ENCODE measurements at regions not wholly inside any gene's neighbourhood (a gene's known extent, or its start where the extent isn't known, plus 50 kb on each side); places are given as distances from the start of the nearest gene placed in this dataset.
"Not testable (repeated sequence)": the region's sequence is repeated elsewhere in the genome, so short reads cannot be mapped to it uniquely, and the experiment has no call there.

DNA sequence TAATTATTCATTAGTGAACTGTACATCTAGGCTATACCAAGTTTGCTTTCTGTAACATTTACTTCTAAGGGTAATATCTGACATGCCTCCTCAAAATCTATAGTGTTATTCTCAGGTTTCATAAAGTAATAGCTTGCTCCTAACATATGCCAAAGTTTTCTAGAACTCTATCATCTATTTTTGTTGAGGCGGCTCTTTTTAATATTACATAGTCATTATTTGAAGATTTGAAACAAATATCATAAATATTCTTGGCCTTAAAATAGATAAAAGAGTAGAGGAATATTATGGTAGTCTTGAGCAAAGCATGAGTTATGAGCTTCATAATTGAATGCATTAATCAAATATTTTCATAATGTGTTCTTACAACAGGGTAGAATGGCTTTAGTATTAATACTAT is 327.2 kb upstream of the KCND2 start:
- H3K9me3 ChIP-seq (ENCODE audit: control insufficient read depth, insufficient read depth, low read length): no peaks in the 10 kb centered on the region
- no peaks in the 10 kb centered on the region for H3K9me2 ChIP-seq (replicated peaks; ENCODE audit: control insufficient read depth, low read length)
- no peak overlapping the region for H3K4me3 ChIP-seq (ENCODE audit: low read length)
- no peak overlapping the region for H3K4me2 ChIP-seq (ENCODE audit: low read length)
- no peaks in the 10 kb centered on the region for H3K36me3 ChIP-seq (ENCODE audit: control insufficient read depth, low read length)
- no peaks in the 10 kb centered on the region for H3K4me1 ChIP-seq (ENCODE audit: control insufficient read depth, low read length)
- no peaks in the 10 kb centered on the region for H3K27me3 ChIP-seq (ENCODE audit: control insufficient read depth, low read length)
- TF ChIP-seq, protein P1, sequence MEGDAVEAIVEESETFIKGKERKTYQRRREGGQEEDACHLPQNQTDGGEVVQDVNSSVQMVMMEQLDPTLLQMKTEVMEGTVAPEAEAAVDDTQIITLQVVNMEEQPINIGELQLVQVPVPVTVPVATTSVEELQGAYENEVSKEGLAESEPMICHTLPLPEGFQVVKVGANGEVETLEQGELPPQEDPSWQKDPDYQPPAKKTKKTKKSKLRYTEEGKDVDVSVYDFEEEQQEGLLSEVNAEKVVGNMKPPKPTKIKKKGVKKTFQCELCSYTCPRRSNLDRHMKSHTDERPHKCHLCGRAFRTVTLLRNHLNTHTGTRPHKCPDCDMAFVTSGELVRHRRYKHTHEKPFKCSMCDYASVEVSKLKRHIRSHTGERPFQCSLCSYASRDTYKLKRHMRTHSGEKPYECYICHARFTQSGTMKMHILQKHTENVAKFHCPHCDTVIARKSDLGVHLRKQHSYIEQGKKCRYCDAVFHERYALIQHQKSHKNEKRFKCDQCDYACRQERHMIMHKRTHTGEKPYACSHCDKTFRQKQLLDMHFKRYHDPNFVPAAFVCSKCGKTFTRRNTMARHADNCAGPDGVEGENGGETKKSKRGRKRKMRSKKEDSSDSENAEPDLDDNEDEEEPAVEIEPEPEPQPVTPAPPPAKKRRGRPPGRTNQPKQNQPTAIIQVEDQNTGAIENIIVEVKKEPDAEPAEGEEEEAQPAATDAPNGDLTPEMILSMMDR (IDR thresholded peaks at IDR 0.05; ENCODE audit: low read depth, low read length, poor library complexity, severe bottlenecking): no peak
- TF ChIP-seq EZH2phosphoT487 (IDR thresholded peaks at IDR 0.05; ENCODE audit: borderline replicate concordance, low read length): no peak
- H3K27ac ChIP-seq (ENCODE audit: low read depth, low read length): no peak overlapping the region
- H4K20me1 ChIP-seq (ENCODE audit: control insufficient read depth, insufficient read depth, low read depth, low read length): no peaks in the 10 kb centered on the region
- no peaks in the 10 kb centered on the region for H3F3A ChIP-seq (ENCODE audit: control insufficient read depth, insufficient read depth)
- no peaks in the 10 kb centered on the region for H3K79me2 ChIP-seq (ENCODE audit: control insufficient read depth, low read length)

DNA sequence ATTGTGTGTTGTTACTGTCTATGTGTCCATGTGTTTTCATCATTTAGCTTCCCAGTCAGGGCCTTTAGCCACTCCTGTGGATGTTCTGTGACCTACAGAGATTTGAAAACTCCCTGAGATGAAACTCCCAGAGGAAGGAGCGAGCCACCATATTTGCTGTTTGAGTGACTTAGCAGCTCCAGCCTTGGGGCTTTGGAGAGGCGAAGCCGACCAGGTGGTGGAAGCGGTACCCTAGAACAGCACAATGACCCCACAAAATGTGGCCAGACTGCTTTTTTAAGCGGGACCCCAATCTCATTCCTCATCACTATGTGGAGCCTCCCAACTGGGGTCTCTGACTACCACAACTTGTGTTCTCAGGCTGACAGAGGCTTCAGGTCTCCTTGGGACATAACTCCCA is 323.9 kb upstream of the KCND2 start:
- H3F3A ChIP-seq (ENCODE audit: control insufficient read depth, insufficient read depth): no peaks in the 10 kb centered on the region
- H3K27me3 ChIP-seq (ENCODE audit: control insufficient read depth, low read length): no peaks in the 10 kb centered on the region
- H3K27ac ChIP-seq (ENCODE audit: low read depth, low read length): no peak overlapping the region
- no peaks in the 10 kb centered on the region for H3K9me2 ChIP-seq (replicated peaks; ENCODE audit: control insufficient read depth, low read length)
- no peak overlapping the region for H3K4me2 ChIP-seq (ENCODE audit: low read length)
- H3K36me3 ChIP-seq (ENCODE audit: control insufficient read depth, low read length): no peaks in the 10 kb centered on the region
- no peaks in the 10 kb centered on the region for H3K4me1 ChIP-seq (ENCODE audit: control insufficient read depth, low read length)
- H3K9me3 ChIP-seq (ENCODE audit: control insufficient read depth, insufficient read depth, low read length): no peaks in the 10 kb centered on the region
- H3K4me3 ChIP-seq (ENCODE audit: low read length): no peak overlapping the region
- no peaks in the 10 kb centered on the region for H3K79me2 ChIP-seq (ENCODE audit: control insufficient read depth, low read length)
- no peaks in the 10 kb centered on the region for H4K20me1 ChIP-seq (ENCODE audit: control insufficient read depth, insufficient read depth, low read depth, low read length)
- TF ChIP-seq, protein P1 (IDR thresholded peaks at IDR 0.05; ENCODE audit: low read depth, low read length, poor library complexity, severe bottlenecking): no peak
- TF ChIP-seq EZH2phosphoT487 (IDR thresholded peaks at IDR 0.05; ENCODE audit: borderline replicate concordance, low read length): no peak

DNA sequence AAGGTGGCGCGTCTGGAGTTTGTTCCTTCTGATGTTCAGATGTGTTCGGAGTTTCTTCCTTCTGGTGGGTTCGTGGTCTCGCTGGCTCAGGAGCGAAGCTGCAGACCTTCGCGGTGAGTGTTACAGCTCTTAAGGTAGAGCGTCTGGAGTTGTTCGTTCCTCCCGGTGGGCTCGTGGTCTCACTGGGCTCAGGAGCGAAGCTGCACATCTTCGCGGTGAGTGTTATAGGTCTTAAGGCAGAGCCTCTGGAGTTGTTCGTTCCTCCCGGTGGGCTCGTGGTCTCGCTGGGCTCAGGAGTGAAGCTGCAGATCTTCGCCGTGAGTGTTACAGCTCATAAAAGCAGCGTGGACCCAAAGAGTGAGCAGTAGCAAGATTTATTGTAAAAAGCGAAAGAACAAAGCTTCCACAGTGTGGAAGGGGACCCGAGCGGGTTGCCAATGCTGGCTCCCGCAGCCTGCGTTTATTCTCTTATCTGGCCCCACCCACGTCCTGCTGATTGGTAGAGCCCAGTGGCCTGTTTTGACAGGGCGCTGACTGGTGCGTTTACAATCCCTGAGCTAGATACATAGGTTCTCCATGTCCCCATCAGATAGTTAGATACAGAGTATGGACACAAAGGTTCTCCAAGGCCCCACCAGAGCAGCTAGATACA is 322.5 kb upstream of the KCND2 start:
- H3F3A ChIP-seq (ENCODE audit: control insufficient read depth, insufficient read depth); H3K4me3 ChIP-seq (ENCODE audit: low read length); H3K4me2 ChIP-seq (ENCODE audit: low read length); H4K20me1 ChIP-seq (ENCODE audit: control insufficient read depth, insufficient read depth, low read depth, low read length); H3K27me3 ChIP-seq (ENCODE audit: control insufficient read depth, low read length); H3K27ac ChIP-seq (ENCODE audit: low read depth, low read length); H3K9me2 ChIP-seq (replicated peaks; ENCODE audit: control insufficient read depth, low read length); H3K36me3 ChIP-seq (ENCODE audit: control insufficient read depth, low read length); H3K4me1 ChIP-seq (ENCODE audit: control insufficient read depth, low read length); H3K9me3 ChIP-seq (ENCODE audit: control insufficient read depth, insufficient read depth, low read length); H3K79me2 ChIP-seq (ENCODE audit: control insufficient read depth, low read length): not testable (repeated sequence)

DNA sequence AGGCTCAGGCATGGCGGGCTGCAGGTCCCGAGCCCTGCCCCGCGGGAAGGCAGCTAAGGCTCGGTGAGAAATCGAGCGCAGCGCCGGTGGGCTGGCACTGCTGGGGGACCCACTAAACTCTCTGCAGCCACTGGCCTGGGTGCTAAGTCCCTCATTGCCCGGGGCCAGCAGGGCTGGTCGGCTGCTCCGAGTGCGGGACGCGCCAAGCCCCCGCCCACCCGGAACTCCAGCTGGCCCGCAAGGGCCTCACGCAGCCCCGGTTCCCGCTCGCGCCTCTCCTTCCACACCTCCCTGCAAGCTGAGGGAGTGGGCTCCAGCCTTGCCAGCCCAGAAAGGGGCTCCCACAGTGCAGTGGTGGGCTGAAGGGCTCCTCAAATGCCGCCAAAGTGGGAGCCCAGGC is 321.4 kb upstream of the KCND2 start:
- not testable (repeated sequence) for H3K36me3 ChIP-seq (ENCODE audit: control insufficient read depth, low read length); H3K27me3 ChIP-seq (ENCODE audit: control insufficient read depth, low read length); H3K4me2 ChIP-seq (ENCODE audit: low read length); H4K20me1 ChIP-seq (ENCODE audit: control insufficient read depth, insufficient read depth, low read depth, low read length); H3F3A ChIP-seq (ENCODE audit: control insufficient read depth, insufficient read depth); H3K9me2 ChIP-seq (replicated peaks; ENCODE audit: control insufficient read depth, low read length); H3K4me1 ChIP-seq (ENCODE audit: control insufficient read depth, low read length); H3K9me3 ChIP-seq (ENCODE audit: control insufficient read depth, insufficient read depth, low read length); H3K4me3 ChIP-seq (ENCODE audit: low read length); H3K79me2 ChIP-seq (ENCODE audit: control insufficient read depth, low read length); H3K27ac ChIP-seq (ENCODE audit: low read depth, low read length)

All from DOHH2 (cell line).